ENCODE measurements at regions not wholly inside any gene's neighbourhood (a gene's known extent, or its start where the extent isn't known, plus 50 kb on each side); places are given as distances from the start of the nearest gene placed in this dataset.
"Not testable (repeated sequence)": the region's sequence is repeated elsewhere in the genome, so short reads cannot be mapped to it uniquely, and the experiment has no call there.

- DNase-seq (ENCODE audit: low spot score) = no peak
Measured at GRCh38 chr11:121907379-121907778, 208.6 kb downstream of the BLID start.

- DNase-seq (ENCODE audit: low spot score) = no peak
Measured at GRCh38 chr11:121904148-121904547, 211.9 kb downstream of the BLID start.

GRCh38 chr11:121901886-121902285 is 214.1 kb downstream of the BLID start:
- DNase-seq (ENCODE audit: low spot score) = no peak

- not testable (repeated sequence) for DNase-seq (ENCODE audit: low spot score)
Measured at GRCh38 chr11:121901417-121901816, 214.6 kb downstream of the BLID start.

GRCh38 chr11:121899520-121899919 is 216.5 kb downstream of the BLID start:
- no peak for DNase-seq (ENCODE audit: low spot score)

- no peak for DNase-seq (ENCODE audit: low spot score)
Measured at GRCh38 chr11:121898903-121899302, 217.1 kb downstream of the BLID start.

GRCh38 chr11:121895919-121896318 is 220.1 kb downstream of the BLID start:
- no peak for DNase-seq (ENCODE audit: low spot score)

GRCh38 chr11:121894581-121894980 is 221.4 kb downstream of the BLID start:
- no peak for DNase-seq (ENCODE audit: low spot score)

GRCh38 chr11:121892863-121893262 is 223.2 kb downstream of the BLID start:
- no peak for DNase-seq (ENCODE audit: low spot score)

- DNase-seq (ENCODE audit: low spot score) = no peak
Measured at GRCh38 chr11:121892131-121892681, 223.8 kb downstream of the BLID start.

- no peak for DNase-seq (ENCODE audit: low spot score)
Measured at GRCh38 chr11:121890946-121891515, 225.0 kb downstream of the BLID start.

GRCh38 chr11:121890377-121890776 is 225.6 kb downstream of the BLID start:
- DNase-seq (ENCODE audit: low spot score) = no peak

- DNase-seq (ENCODE audit: low spot score) = no peak
Measured at GRCh38 chr11:121889931-121890330, 226.1 kb downstream of the BLID start.

- no peak for DNase-seq (ENCODE audit: low spot score)
Measured at GRCh38 chr11:121889186-121889585, 226.8 kb downstream of the BLID start.

GRCh38 chr11:121887976-121888557 is 227.9 kb downstream of the BLID start:
- no peak for DNase-seq (ENCODE audit: low spot score)

- DNase-seq (ENCODE audit: low spot score) = no peak
Measured at GRCh38 chr11:121887569-121887968, 228.4 kb downstream of the BLID start.

GRCh38 chr11:121886996-121887395 is 229.0 kb downstream of the BLID start:
- no peak for DNase-seq (ENCODE audit: low spot score)

- DNase-seq (ENCODE audit: low spot score) = no peak
Measured at GRCh38 chr11:121886005-121886734, 229.8 kb downstream of the BLID start.

GRCh38 chr11:121884626-121885025 is 231.4 kb downstream of the BLID start:
- no peak for DNase-seq (ENCODE audit: low spot score)

GRCh38 chr11:121881806-121882205 is 234.2 kb downstream of the BLID start:
- DNase-seq (ENCODE audit: low spot score) = no peak

GRCh38 chr11:121877152-121877551 is 238.9 kb downstream of the BLID start:
- no peak for DNase-seq (ENCODE audit: low spot score)

GRCh38 chr11:121873766-121874165 is 242.2 kb downstream of the BLID start:
- no peak for DNase-seq (ENCODE audit: low spot score)

Measured in mesenteric fat pad (tissue), 1 donor.